Muscle layer of duodenum (tissue), 2 donors: ENCODE measurements at regions not wholly inside any gene's neighbourhood (a gene's known extent, or its start where the extent isn't known, plus 50 kb on each side); places are given as distances from the start of the nearest gene placed in this dataset.

Experiments used
- H3K27ac ChIP-seq: one replicate; pipeline ENCODE4 v1.7.0; 2013; ENCODE audit warnings: mild to moderate bottlenecking, low read length
- H3K27me3 ChIP-seq: one replicate; pipeline ENCODE4 v1.7.0; 2013; ENCODE audit warnings: low read depth, mild to moderate bottlenecking, control low read depth, low read length
- H3K36me3 ChIP-seq, 2 donors: one replicate each; pipeline ENCODE4 v1.7.0; 2013; ENCODE audit warnings: low read length in 2 of 2, control low read depth in 1 of 2, mild to moderate bottlenecking in 1 of 2; ENCODE audit not compliant: insufficient read depth in 2 of 2, control insufficient read depth in 1 of 2
- H3K4me1 ChIP-seq, 2 donors: one replicate each; pipeline ENCODE4 v1.7.0; 2013; ENCODE audit warnings: low read length in 2 of 2, mild to moderate bottlenecking in 2 of 2, control low read depth in 1 of 2, moderate library complexity in 1 of 2; ENCODE audit not compliant: insufficient read depth in 2 of 2, control insufficient read depth in 1 of 2
- H3K4me3 ChIP-seq, 2 donors: one replicate each; pipeline ENCODE4 v1.7.0; 2013; ENCODE audit warnings: low read length in 2 of 2, low read depth in 1 of 2, mild to moderate bottlenecking in 1 of 2
- H3K9me3 ChIP-seq, 2 donors: one replicate each; pipeline ENCODE4 v1.7.0; 2013; ENCODE audit warnings: low read length in 2 of 2, control low read depth in 1 of 2, mild to moderate bottlenecking in 1 of 2; ENCODE audit not compliant: control insufficient read depth in 1 of 2
- donor health status: healthy.

- Histone ChIP-seq H3K4me3 (no peak overlapping the region), H3K9me3 (no peaks in the 10 kb centered on the region), H3K36me3 (no peaks in the 10 kb centered on the region), H3K27me3 (no peaks in the 10 kb centered on the region), H3K27ac (peak overlapping the region; percentile 12), H3K4me1 (peaks cover 0 to 4% of the 10 kb centered on the region in 2 donors)
Observed at GRCh38 chr9:86721843-86722705, 225.2 kb downstream of the GAS1 start.

DNA sequence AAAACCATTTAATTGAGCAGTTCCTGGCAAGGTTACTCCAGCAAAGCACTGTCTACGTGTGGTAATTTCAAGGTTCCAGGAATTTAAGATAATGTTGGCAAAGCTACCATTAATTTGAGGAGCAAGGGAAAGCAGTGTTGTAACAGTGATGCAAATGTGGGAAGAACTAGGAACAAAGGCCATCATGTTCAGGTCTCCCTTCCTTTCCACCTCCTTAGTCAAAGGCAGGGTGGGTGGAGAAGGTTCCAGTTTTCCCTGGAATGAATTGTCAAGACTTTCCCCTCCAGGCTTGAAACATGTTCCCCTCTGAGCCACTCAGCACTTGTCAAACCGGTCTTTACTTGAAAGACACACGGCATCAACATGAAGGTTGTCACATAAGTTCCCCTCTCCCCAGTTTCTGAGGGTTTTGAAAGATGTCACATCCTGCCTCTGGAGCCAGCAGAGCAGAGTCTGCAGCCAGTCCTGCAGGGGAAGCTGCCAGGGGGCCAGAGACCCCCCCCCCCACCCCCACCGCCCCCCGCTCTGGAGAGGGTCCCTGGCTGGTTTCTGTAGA lies 226.0 kb downstream of the GAS1 start:
- H3K27ac ChIP-seq, result no peak overlapping the region
- no peak overlapping the region for H3K4me3 ChIP-seq
- H3K9me3 ChIP-seq, result no peaks in the 10 kb centered on the region
- no peaks in the 10 kb centered on the region for H3K27me3 ChIP-seq
- no peaks in the 10 kb centered on the region for H3K36me3 ChIP-seq
- peaks cover 0 to 4% of the 10 kb centered on the region in 2 donors for H3K4me1 ChIP-seq

DNA sequence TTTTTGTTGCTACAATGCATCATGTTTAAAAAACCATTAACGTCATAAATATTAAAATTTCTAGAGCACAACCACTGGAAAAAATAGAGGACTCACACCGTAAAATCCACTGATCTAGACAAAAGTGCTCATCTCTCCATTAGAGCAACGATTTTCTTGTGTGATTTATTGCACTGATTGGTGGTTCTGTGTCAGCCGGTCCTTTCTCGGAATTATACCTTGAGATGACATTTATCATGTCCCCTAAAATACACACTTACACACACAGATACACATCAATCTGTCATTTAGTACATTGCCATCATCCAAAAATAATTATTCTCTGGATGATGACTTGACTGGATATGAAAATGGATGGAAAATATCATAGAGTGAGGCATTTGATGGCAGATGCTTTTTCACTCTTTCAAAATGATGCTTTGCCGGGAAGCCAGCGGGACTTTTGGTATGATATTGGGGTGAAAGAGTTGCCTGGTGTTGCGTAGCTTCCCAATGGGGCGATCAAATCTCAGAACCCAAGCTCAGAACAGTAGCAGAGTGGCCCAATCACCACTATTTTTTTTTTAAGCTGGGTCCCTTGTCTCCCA lies 226.6 kb downstream of the GAS1 start:
- no peak overlapping the region for H3K4me3 ChIP-seq
- H3K36me3 ChIP-seq, result no peaks in the 10 kb centered on the region
- no peak overlapping the region for H3K27ac ChIP-seq
- H3K4me1 ChIP-seq, result peaks cover 0 to 4% of the 10 kb centered on the region in 2 donors
- H3K27me3 ChIP-seq, result no peaks in the 10 kb centered on the region
- H3K9me3 ChIP-seq, result no peaks in the 10 kb centered on the region

GRCh38 chr9:86718388-86719049 lies 228.8 kb downstream of the GAS1 start:
- Histone ChIP-seq H3K4me1 (peaks cover 0 to 4% of the 10 kb centered on the region in 2 donors), H3K9me3 (no peaks in the 10 kb centered on the region), H3K4me3 (no peak overlapping the region), H3K36me3 (no peaks in the 10 kb centered on the region), H3K27ac (no peak overlapping the region), H3K27me3 (no peaks in the 10 kb centered on the region)

GRCh38 chr9:86716326-86716922 lies 230.9 kb downstream of the GAS1 start:
- no peak overlapping the region for H3K4me3 ChIP-seq
- H3K27ac ChIP-seq, result no peak overlapping the region
- H3K9me3 ChIP-seq, result no peaks in the 10 kb centered on the region
- no peaks in the 10 kb centered on the region for H3K36me3 ChIP-seq
- peaks cover 0 to 4% of the 10 kb centered on the region in 2 donors for H3K4me1 ChIP-seq
- H3K27me3 ChIP-seq, result no peaks in the 10 kb centered on the region

- no peaks in the 10 kb centered on the region for H3K9me3 ChIP-seq
- no peaks in the 10 kb centered on the region for H3K27me3 ChIP-seq
- H3K27ac ChIP-seq, result no peak overlapping the region
- H3K36me3 ChIP-seq, result no peaks in the 10 kb centered on the region
- no peak overlapping the region for H3K4me3 ChIP-seq
- H3K4me1 ChIP-seq, result no peaks in the 10 kb centered on the region
Observed at GRCh38 chr9:86714999-86715398, 232.3 kb downstream of the GAS1 start.

DNA sequence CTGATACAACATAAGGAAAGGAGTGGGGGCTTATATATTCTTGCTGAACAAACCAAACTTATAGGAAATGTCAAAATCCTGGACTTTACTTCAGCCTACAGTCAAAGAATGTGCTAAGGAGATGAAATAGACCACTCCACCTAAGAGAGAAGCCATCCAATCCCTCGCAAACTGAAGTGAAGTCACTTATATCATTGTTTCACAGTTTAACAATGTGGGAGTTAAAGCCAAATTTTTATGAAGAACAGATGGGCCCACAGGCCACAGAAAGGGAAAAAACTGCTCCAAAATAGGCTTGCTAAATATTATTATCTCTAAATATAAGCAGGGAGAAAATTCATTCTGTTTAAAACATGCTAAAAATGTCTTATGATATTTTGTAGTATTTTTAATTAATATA lies 233.3 kb downstream of the GAS1 start:
- Histone ChIP-seq H3K36me3 (no peaks in the 10 kb centered on the region), H3K4me3 (no peak overlapping the region), H3K4me1 (no peaks in the 10 kb centered on the region), H3K27me3 (no peaks in the 10 kb centered on the region), H3K27ac (no peak overlapping the region), H3K9me3 (no peaks in the 10 kb centered on the region)

DNA sequence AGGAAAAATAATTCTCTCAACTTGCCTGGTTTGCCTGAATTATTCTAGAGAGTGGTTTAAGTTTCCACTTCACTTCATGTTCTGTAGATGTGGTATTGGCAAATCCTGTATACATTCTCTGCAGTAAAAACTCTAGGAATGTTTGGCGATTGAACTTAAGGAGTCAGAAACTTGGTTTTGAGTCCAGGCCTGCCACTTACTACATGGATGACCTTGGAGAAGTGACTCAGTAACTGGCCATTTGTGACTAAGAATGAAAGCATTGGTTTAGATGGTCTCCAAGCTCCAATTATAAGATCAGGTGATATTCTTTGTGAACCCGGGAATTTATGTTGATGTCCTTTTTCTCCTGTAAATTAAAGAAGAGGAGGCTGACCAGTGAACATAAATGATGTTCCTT lies 233.8 kb downstream of the GAS1 start:
- no peaks in the 10 kb centered on the region for H3K9me3 ChIP-seq
- H3K27me3 ChIP-seq, result no peaks in the 10 kb centered on the region
- no peak overlapping the region for H3K27ac ChIP-seq
- H3K4me1 ChIP-seq, result no peaks in the 10 kb centered on the region
- H3K36me3 ChIP-seq, result no peaks in the 10 kb centered on the region
- no peak overlapping the region for H3K4me3 ChIP-seq

- H3K36me3 ChIP-seq, result no peaks in the 10 kb centered on the region
Observed at GRCh38 chr9:86708918-86709835, 238.1 kb downstream of the GAS1 start.

DNA sequence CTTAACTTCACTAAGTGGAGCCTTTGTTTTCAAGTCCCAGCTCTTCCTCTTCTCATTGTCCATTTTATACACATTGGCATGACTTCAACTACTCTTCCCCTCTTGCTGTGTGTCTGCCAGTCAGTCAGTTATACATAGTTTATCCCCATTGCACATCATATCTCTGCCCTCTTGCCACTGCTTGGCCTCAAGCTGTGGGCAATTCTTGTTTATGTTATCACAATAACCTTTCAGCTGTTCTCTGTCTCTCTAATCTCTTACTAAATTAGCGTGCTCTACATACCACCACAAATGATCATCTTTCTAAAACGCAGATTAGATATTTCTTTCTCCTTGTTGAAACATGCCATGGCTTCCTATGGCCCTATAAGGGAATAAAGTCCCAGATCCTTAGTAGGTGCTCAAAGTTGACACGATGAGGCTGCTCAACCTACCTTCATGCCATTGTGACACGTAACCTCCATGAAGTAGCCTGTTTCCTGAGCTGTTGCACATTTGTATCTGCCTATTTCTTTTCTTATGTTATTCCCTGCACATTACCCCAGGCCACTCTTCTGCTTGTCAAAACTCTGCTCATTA lies 239.3 kb downstream of the GAS1 start:
- no peaks in the 10 kb centered on the region for H3K4me1 ChIP-seq

More at GRCh38 chr9:86708918-86709835, 238.1 kb downstream of the GAS1 start:
- H3K4me1 ChIP-seq, result no peaks in the 10 kb centered on the region
- H3K9me3 ChIP-seq, result no peaks in the 10 kb centered on the region
- H3K27me3 ChIP-seq, result no peaks in the 10 kb centered on the region
- H3K4me3 ChIP-seq, result no peak overlapping the region
- no peak overlapping the region for H3K27ac ChIP-seq

More for the DNA sequence above, 239.3 kb downstream of the GAS1 start:
- H3K27ac ChIP-seq, result no peak overlapping the region
- H3K27me3 ChIP-seq, result no peaks in the 10 kb centered on the region
- no peak overlapping the region for H3K4me3 ChIP-seq
- H3K36me3 ChIP-seq, result no peaks in the 10 kb centered on the region
- no peaks in the 10 kb centered on the region for H3K9me3 ChIP-seq
